Neural progenitor cell (in vitro differentiated cells): ENCODE measurements at regions not wholly inside any gene's neighbourhood (a gene's known extent, or its start where the extent isn't known, plus 50 kb on each side); places are given as distances from the start of the nearest gene placed in this dataset.

Source experiments
- DNase-seq: peaks from one replicate; pipeline ENCODE4 v3.0.0-alpha.2; 2016; ENCODE audit warnings: low spot score
- H2AFZ ChIP-seq: fragments of 200-600 bp; sonication (generic); replicated peaks from 2 replicates; pipeline ENCODE4 v1.6.1; 2016; ENCODE audit warnings: antibody characterized with exemption
- H3F3A ChIP-seq: fragments of 200-600 bp; sonication (generic); 2 replicates; pipeline ENCODE4 v1.6.1; 2016; ENCODE audit warnings: antibody characterized with exemption, low read depth
- H3K27ac ChIP-seq: fragments of 200-600 bp; sonication (generic); 2 replicates; pipeline ENCODE4 v1.5.1; 2016; ENCODE audit warnings: mild to moderate bottlenecking
- H3K27me3 ChIP-seq: fragments of 200-600 bp; sonication (generic); 2 replicates; pipeline ENCODE4 v1.6.1; 2016; ENCODE audit warnings: mild to moderate bottlenecking, moderate library complexity
- H3K36me3 ChIP-seq: fragments of 200-600 bp; sonication (generic); 2 replicates; pipeline ENCODE4 v1.5.1; 2016
- H3K4me1 ChIP-seq: fragments of 200-600 bp; sonication (generic); 2 replicates; pipeline ENCODE4 v1.6.1; 2016; ENCODE audit warnings: mixed run types
- H3K4me2 ChIP-seq: fragments of 200-600 bp; sonication (generic); 2 replicates; pipeline ENCODE4 v1.6.1; 2016
- H3K4me3 ChIP-seq: fragments of 200-600 bp; sonication (generic); 2 replicates; pipeline ENCODE4 v1.5.1; 2016
- H3K79me2 ChIP-seq: fragments of 200-600 bp; sonication (generic); 2 replicates; pipeline ENCODE4 v1.6.1; 2016; ENCODE audit warnings: low read depth
- H3K9ac ChIP-seq: fragments of 200-600 bp; sonication (generic); 2 replicates; pipeline ENCODE4 v1.6.1; 2016
- H3K9me3 ChIP-seq: fragments of 200-600 bp; sonication (generic); 2 replicates; pipeline ENCODE4 v1.5.1; 2016; ENCODE audit warnings: low read depth
- H4K20me1 ChIP-seq: fragments of 200-600 bp; sonication (generic); 2 replicates; pipeline ENCODE4 v1.6.1; 2016; ENCODE audit warnings: low read depth
- H3K27ac Mint-ChIP-seq: 3 replicates; pipeline ENCODE4 v1.8.0; 2021; ENCODE audit warnings: mixed read lengths
- H3K27me3 Mint-ChIP-seq: 2 replicates; pipeline ENCODE4 v1.8.0; 2022; ENCODE audit warnings: low read depth, mild to moderate bottlenecking, inconsistent platforms, moderate library complexity, mixed read lengths; ENCODE audit not compliant: insufficient read depth
- H3K36me3 Mint-ChIP-seq: 3 replicates; pipeline ENCODE4 v1.8.0; 2021; ENCODE audit warnings: mixed read lengths
- H3K4me1 Mint-ChIP-seq: 3 replicates; pipeline ENCODE4 v1.8.0; 2021; ENCODE audit warnings: mixed read lengths
- H3K4me3 Mint-ChIP-seq: 3 replicates; pipeline ENCODE4 v1.8.0; 2021; ENCODE audit warnings: mild to moderate bottlenecking, moderate library complexity, mixed read lengths
- H3K9me3 Mint-ChIP-seq: 3 replicates; pipeline ENCODE4 v1.8.0; 2020; ENCODE audit warnings: mixed read lengths
- EZH2 ChIP-seq: fragments of 200-600 bp; sonication (generic); IDR thresholded peaks from 2 replicates; pipeline ENCODE4 v1.6.1; 2017; ENCODE audit warnings: antibody characterized with exemption, mild to moderate bottlenecking, moderate library complexity
- EZH2phosphoT487 ChIP-seq: fragments of 200-600 bp; sonication (generic); IDR thresholded peaks from 2 replicates; pipeline ENCODE4 v1.6.1; 2017; ENCODE audit warnings: antibody characterized with exemption
- TF ChIP-seq, protein P1 (sequence below): fragments of 200-600 bp; sonication (generic); IDR thresholded peaks from 2 replicates; pipeline ENCODE4 v1.5.1; 2017; ENCODE audit warnings: antibody characterized with exemption, mild to moderate bottlenecking

DNA sequence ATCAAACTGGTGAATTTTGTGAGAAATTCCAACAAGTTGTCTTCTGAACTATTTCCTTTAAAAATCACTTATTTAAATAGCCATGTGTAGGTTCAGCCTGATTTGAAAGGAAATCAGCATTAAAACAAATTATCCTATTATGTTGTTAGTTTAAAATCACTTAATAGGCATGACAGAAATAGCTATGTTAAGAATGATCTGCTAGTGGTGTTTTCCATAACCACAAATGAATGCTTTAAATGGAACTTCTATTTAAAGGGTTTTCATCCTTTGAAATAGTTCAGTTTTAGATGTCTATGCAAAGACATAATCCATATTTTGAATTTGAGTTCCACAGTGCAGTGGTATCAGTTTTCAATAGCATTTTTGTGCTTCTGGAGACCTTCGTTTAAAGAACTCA is 120.1 kb downstream of the PLEKHG1 start:
- no peaks in the 10 kb centered on the region for H3K9me3 ChIP-seq
- H3K9ac ChIP-seq, result no peak overlapping the region
- H3F3A ChIP-seq, result peaks cover 24% of the 10 kb centered on the region
- peak overlapping the region; percentile 88 for H3K27ac ChIP-seq
- H3K4me2 ChIP-seq, result peak overlapping the region; percentile 65
- peaks cover 17% of the 10 kb centered on the region for H3K36me3 Mint-ChIP-seq
- peaks cover 3% of the 10 kb centered on the region for H3K27me3 Mint-ChIP-seq
- H3K27me3 ChIP-seq, result no peaks in the 10 kb centered on the region
- no peaks in the 10 kb centered on the region for H4K20me1 ChIP-seq
- peak overlapping the region; percentile 61 for H3K4me3 Mint-ChIP-seq
- H3K27ac Mint-ChIP-seq, result peak overlapping the region; percentile 98
- peaks cover under 1% of the 10 kb centered on the region for H3K9me3 Mint-ChIP-seq
- no peaks in the 10 kb centered on the region for H3K36me3 ChIP-seq
- peaks cover 66% of the 10 kb centered on the region for H3K4me1 Mint-ChIP-seq
- TF ChIP-seq EZH2phosphoT487 (no peak), EZH2 (no peak)
- TF ChIP-seq, protein P1, sequence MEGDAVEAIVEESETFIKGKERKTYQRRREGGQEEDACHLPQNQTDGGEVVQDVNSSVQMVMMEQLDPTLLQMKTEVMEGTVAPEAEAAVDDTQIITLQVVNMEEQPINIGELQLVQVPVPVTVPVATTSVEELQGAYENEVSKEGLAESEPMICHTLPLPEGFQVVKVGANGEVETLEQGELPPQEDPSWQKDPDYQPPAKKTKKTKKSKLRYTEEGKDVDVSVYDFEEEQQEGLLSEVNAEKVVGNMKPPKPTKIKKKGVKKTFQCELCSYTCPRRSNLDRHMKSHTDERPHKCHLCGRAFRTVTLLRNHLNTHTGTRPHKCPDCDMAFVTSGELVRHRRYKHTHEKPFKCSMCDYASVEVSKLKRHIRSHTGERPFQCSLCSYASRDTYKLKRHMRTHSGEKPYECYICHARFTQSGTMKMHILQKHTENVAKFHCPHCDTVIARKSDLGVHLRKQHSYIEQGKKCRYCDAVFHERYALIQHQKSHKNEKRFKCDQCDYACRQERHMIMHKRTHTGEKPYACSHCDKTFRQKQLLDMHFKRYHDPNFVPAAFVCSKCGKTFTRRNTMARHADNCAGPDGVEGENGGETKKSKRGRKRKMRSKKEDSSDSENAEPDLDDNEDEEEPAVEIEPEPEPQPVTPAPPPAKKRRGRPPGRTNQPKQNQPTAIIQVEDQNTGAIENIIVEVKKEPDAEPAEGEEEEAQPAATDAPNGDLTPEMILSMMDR, result no peak
- no peak overlapping the region for H2AFZ ChIP-seq
- no peaks in the 10 kb centered on the region for H3K79me2 ChIP-seq
- peaks cover 37% of the 10 kb centered on the region for H3K4me1 ChIP-seq
- no peak for DNase-seq
- H3K4me3 ChIP-seq, result no peak overlapping the region

DNA sequence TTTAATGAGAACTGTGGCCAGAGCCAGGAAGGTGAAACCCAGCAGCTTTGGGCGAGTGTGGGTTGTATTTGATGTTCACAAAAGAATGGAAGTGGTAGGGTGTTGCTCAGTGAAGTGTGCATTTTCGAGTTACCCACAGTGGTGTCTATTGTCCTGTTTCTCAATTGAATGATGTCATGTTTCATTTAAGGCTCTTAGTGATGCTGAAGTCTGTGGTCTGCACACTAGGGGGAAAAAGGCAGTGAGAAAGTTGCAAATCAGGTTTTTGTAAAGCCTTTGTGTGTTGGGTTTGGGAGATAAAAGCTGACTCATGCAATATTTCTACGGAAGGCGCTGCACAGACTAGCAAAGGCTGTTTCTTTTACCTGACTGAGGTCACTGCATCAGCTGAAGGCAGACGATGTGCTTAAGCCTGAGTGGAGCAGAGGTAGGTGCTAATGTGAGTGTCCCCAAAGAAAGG is 121.1 kb downstream of the PLEKHG1 start:
- Histone ChIP-seq H3K79me2 (no peaks in the 10 kb centered on the region), H4K20me1 (no peaks in the 10 kb centered on the region), H3K27me3 (no peaks in the 10 kb centered on the region), H2AFZ (peak overlapping the region; percentile 3), H3K4me1 (peaks cover 37% of the 10 kb centered on the region), H3K36me3 (no peaks in the 10 kb centered on the region), H3K27ac (peak overlapping the region; percentile 88), H3K4me2 (peak overlapping the region; percentile 65), H3K9ac (no peak overlapping the region), H3K4me3 (peak overlapping the region; percentile 31), H3K9me3 (no peaks in the 10 kb centered on the region), H3F3A (peaks cover 24% of the 10 kb centered on the region)
- Mint-ChIP-seq H3K4me3 (peak overlapping the region; percentile 92), H3K27me3 (peaks cover 3% of the 10 kb centered on the region), H3K27ac (peak overlapping the region; percentile 98), H3K4me1 (peaks cover 71% of the 10 kb centered on the region), H3K36me3 (peaks cover 25% of the 10 kb centered on the region), H3K9me3 (peaks cover 10% of the 10 kb centered on the region)
- peak; percentile 67 for DNase-seq
- TF ChIP-seq, protein P1, result peak; percentile 25
- TF ChIP-seq EZH2phosphoT487, result no peak

DNA sequence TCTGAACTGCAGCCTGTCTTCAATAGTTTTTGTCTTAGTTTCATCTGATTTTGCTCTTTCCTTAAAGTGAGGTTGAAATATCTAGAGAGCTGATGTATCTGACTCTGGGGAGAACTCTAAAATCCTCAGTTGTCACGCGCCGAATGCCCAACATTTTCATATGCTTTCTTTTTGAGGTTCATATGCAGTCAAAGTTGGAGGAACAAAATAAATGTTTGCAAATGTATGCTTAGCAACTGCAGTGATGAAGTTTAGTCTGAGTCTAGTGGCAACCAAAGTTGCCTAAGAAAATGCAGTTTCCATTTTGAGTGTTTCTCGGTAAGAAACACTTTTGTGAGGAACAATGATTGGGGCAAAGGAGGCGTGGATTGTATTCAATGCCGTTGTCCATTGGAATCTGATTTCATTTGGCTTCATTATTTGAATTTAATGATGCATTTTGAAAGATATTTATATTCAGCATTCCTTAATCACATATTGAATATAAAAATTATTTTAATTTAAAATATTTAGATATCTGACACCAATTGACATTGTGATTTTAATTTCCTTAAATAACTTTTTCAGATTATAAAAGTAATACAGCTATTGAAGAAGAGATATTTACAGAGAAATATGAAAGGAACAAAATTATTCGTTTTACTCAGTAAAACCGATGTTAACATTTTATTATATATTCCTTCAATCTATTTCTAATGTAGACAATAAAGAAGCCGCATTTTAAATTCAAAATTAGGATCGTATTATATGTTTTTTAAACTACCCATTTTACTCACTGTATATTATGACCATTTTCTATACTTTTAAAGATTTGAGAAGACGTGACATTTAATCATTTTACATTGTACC is 122.0 kb downstream of the PLEKHG1 start:
- Histone ChIP-seq H3K4me1 (peaks cover 37% of the 10 kb centered on the region), H3K36me3 (no peaks in the 10 kb centered on the region), H3K9ac (no peak overlapping the region), H2AFZ (peak overlapping the region; percentile 3), H3K9me3 (no peaks in the 10 kb centered on the region), H3F3A (peaks cover 24% of the 10 kb centered on the region), H3K4me3 (peak overlapping the region; percentile 31), H4K20me1 (no peaks in the 10 kb centered on the region), H3K27ac (peak overlapping the region; percentile 88), H3K27me3 (no peaks in the 10 kb centered on the region), H3K4me2 (peak overlapping the region; percentile 65), H3K79me2 (no peaks in the 10 kb centered on the region)
- H3K36me3 Mint-ChIP-seq, result peaks cover 27% of the 10 kb centered on the region
- peaks cover 12% of the 10 kb centered on the region for H3K9me3 Mint-ChIP-seq
- H3K4me1 Mint-ChIP-seq, result peaks cover 67% of the 10 kb centered on the region
- peaks cover 3% of the 10 kb centered on the region for H3K27me3 Mint-ChIP-seq
- no peak for DNase-seq
- no peak for TF ChIP-seq EZH2phosphoT487
- no peak for TF ChIP-seq EZH2
- TF ChIP-seq, protein P1, result no peak
- peak overlapping the region; percentile 92 for H3K4me3 Mint-ChIP-seq
- peak overlapping the region; percentile 98 for H3K27ac Mint-ChIP-seq
